Activated naive CD8-positive, alpha-beta T cell treated with anti-CD3 and anti-CD28 coated beads, Interleukin-2, amount 50 U/mL, for 24 hours (primary cell): ENCODE measurements at regions not wholly inside any gene's neighbourhood (a gene's known extent, or its start where the extent isn't known, plus 50 kb on each side); places are given as distances from the start of the nearest gene placed in this dataset.

Source experiments
- ATAC-seq: fragments of 150-1000 bp; cut with Tn5 transposase; one replicate; pipeline ENCODE4 v1.10.0; 2021
- DNase-seq: peaks from one replicate; pipeline ENCODE4 v3.0.0; 2021
- H3K27ac Mint-ChIP-seq: one replicate; pipeline ENCODE4 v1.8.0; 2021; ENCODE audit warnings: mild to moderate bottlenecking, mixed read lengths
- H3K27me3 Mint-ChIP-seq: one replicate; pipeline ENCODE4 v1.8.0; 2021; ENCODE audit warnings: mixed read lengths
- H3K36me3 Mint-ChIP-seq: one replicate; pipeline ENCODE4 v1.8.0; 2021; ENCODE audit warnings: low read depth, mixed read lengths
- H3K4me1 Mint-ChIP-seq: one replicate; pipeline ENCODE4 v1.8.0; 2021; ENCODE audit warnings: mixed read lengths
- H3K4me3 Mint-ChIP-seq: one replicate; pipeline ENCODE4 v1.8.0; 2021; ENCODE audit warnings: mild to moderate bottlenecking, moderate library complexity, mixed read lengths
- H3K9me3 Mint-ChIP-seq: one replicate; pipeline ENCODE4 v1.8.0; 2021; ENCODE audit warnings: mixed read lengths

DNA sequence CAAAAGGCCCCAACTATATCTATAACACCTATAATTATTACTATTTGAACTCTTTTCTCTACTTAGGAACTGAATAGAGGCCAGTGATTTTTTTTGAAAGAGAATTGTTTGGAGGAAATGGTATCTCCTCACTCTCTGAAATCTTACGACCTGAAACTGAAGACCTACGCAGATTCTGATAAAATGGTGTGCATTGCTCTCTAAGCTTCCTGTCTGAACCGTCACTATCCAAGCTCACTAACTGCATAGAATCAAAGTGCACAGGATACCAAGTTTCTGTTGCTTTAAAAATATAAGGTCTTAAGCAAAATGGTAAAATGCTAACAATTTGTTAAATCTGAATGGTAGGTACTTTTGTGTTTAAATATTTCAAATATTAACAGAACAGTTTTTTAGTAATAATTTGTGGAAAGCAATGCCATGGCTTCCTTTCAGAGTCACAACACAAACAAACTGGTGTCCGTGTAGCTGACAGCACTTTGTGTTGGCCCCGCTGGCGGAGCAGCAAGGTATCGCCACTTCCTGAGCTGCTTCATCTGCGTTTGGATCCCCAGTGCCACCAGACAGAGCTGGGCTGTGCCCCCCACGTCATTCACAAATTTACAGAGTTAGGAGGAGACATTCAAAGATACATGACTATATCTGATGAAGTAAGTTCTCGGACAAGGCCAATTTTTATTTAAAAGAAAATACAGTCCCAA, 313.9 kb downstream of the FBXW7 start:
- Mint-ChIP-seq H3K9me3 (no peaks in the 10 kb centered on the region), H3K27ac (no peak overlapping the region), H3K36me3 (no peaks in the 10 kb centered on the region), H3K4me1 (peaks cover 7% of the 10 kb centered on the region), H3K27me3 (no peaks in the 10 kb centered on the region), H3K4me3 (no peak overlapping the region)
- ATAC-seq (no peak), DNase-seq (no peak)

DNA sequence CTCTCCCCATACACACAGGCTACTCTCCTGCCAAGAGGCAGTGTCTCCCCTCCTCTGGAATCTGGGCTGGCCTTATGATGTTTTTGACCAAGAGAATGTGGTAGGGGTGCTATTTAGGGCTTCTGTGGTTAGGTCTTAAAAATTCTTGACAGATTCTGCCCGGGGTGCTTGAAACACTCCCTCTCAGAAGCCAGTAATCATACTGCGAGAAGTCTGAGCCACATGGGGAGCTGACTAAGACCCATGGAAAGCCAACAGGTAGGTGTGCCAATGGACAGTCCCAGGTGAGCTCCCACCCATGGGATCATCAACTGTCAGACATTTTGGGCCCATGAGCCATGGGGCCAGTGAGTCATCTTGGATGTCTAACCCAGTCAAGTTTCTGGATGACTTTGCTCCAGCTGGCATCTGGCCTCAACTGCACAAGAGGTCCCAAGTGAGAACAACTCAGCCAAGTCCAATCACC, 315.7 kb downstream of the FBXW7 start:
- H3K4me3 Mint-ChIP-seq: no peak overlapping the region
- H3K4me1 Mint-ChIP-seq: peaks cover 7% of the 10 kb centered on the region
- DNase-seq (peak; percentile 19), ATAC-seq (peak; percentile 73)
- H3K36me3 Mint-ChIP-seq: no peaks in the 10 kb centered on the region
- H3K9me3 Mint-ChIP-seq: peaks cover 3% of the 10 kb centered on the region
- no peak overlapping the region for H3K27ac Mint-ChIP-seq
- no peaks in the 10 kb centered on the region for H3K27me3 Mint-ChIP-seq

DNA sequence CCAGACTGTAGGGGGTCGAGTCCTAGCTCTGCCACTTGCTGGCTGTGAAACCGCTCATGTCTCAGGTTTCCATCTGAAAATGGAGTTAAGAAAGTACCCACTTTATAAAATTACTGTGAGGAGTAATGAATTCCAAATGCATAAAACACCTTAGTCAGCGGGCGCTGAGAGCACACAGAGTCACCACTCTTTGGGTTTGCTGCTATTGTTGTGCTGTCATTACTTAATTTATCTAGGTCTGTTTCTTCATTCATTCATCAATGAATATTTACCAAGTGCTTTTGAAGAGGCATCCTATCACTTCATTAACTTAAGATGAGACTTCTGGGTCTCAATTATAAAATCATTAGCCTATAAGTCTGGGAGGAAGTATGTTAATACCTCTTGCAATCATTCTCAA, 317.3 kb downstream of the FBXW7 start:
- DNase-seq (no peak), ATAC-seq (no peak)
- peaks cover 7% of the 10 kb centered on the region for H3K4me1 Mint-ChIP-seq
- no peak overlapping the region for H3K27ac Mint-ChIP-seq
- H3K27me3 Mint-ChIP-seq: no peaks in the 10 kb centered on the region
- no peaks in the 10 kb centered on the region for H3K36me3 Mint-ChIP-seq
- no peak overlapping the region for H3K4me3 Mint-ChIP-seq
- peaks cover 16% of the 10 kb centered on the region for H3K9me3 Mint-ChIP-seq

DNA sequence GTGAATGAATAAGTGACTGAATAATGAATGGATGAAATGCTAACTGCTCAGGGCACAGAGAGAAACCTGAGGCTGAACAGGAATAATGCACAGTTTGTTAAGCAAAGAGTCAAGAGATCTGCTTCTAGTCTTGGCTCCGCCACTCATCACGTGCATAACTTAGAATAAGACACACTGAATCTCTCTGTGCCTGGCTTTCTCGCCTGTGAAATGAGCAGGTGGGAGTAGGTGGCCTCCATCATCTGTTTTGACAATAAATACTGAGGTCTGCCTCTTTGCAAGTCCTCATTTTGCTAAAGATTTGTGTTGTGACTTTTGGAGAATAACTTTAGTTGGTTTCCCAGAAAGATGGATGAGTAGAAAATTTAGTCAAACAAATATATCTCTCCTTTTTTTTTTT, 318.0 kb downstream of the FBXW7 start:
- Mint-ChIP-seq H3K4me3 (no peak overlapping the region), H3K9me3 (peaks cover 22% of the 10 kb centered on the region), H3K27me3 (no peaks in the 10 kb centered on the region), H3K4me1 (peaks cover 7% of the 10 kb centered on the region), H3K36me3 (peaks cover 1% of the 10 kb centered on the region), H3K27ac (no peak overlapping the region)
- no peak for DNase-seq
- ATAC-seq: no peak

DNA sequence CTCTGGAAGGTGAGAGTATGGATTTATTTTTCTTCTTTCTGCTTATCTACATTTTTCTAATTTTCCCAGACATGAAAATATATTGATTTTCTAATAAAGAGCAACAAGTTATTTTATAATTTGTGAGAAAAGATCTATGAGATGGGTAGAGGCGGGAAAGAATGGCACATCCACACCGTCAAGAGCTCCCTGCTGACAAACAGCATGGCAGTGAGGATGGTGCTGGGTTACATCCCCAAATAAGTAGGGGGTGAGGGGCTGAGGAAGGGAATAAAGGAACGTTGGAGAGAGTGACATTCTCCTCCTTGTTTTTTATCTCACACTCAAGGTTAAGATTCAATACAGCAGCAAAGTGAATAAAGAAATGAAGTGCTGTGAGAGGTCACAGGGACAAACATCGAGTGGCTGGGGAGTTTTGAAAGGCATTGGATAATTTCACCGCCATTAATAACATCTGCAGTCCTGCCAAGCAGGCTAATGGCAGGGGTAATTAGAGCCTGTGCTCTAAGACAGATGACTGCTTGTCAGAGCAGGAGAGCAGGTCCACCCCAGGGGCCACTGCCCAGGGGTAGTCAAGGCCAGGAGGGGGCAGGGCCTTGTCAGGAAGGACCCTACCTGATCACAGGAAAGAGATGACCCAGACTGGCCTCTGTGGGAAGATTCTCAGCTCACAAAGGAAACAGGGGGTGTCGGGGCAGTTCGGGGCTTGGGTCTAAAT, 323.8 kb downstream of the FBXW7 start:
- Mint-ChIP-seq H3K4me1 (no peaks in the 10 kb centered on the region), H3K4me3 (no peak overlapping the region), H3K27me3 (no peaks in the 10 kb centered on the region), H3K27ac (no peak overlapping the region), H3K9me3 (peaks cover 22% of the 10 kb centered on the region), H3K36me3 (peaks cover 1% of the 10 kb centered on the region)
- DNase-seq (no peak), ATAC-seq (no peak)

DNA sequence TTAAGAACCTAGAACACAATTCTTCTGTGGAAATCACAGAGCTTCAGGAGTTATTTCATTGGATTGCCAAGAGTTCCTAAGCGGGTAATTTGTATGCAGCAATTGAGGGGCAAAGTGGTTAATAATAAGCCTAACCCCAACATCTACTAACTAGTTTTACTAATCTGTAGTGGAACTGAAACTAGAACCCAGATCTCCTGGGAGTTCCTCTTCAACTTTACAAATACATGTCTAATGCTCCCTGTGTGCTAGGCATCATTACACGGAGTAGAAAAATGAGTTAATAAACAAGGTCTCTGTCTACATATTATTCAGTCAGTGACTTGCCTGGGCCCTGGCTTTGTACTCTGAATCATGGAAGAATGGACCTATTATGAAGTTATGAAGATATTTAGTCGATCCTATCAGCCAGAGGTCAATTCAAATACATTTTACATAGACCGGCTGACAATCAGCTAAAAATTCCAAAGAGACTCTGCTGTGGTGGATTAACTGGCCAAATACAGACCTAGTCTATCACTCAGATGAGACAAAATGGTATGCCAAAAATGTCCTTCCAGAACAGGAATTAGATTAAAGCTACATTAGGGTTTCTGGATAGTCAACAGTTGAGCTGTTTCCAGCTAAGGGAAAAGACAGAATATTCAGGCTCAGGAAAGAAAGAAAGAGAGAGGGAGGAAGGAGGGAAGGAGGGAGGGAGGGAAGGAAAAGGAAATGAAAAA, 326.0 kb downstream of the FBXW7 start:
- Mint-ChIP-seq H3K4me3 (no peak overlapping the region), H3K27me3 (no peaks in the 10 kb centered on the region), H3K27ac (no peak overlapping the region), H3K4me1 (no peaks in the 10 kb centered on the region), H3K9me3 (peaks cover 16% of the 10 kb centered on the region), H3K36me3 (peaks cover 1% of the 10 kb centered on the region)
- no peak for ATAC-seq
- no peak for DNase-seq

DNA sequence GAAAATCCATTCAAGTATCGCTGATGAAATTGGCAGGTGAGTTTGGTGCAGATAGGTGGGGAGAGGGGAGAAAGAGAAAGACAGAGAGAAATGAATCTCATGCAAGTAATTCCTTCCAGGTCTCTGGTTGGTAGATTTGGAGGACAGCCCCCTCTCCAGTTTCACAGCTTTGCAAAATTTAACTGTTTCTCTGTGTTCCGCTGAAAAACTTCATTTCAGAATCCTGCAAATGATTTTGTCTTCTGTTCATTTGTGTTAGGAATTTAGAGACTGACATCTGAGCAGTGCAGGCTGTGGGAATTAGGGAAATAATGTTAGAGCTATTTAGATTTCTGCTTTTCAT, 328.5 kb downstream of the FBXW7 start:
- DNase-seq (no peak), ATAC-seq (no peak)
- Mint-ChIP-seq H3K27ac (no peak overlapping the region), H3K4me1 (no peaks in the 10 kb centered on the region), H3K4me3 (no peak overlapping the region), H3K9me3 (no peaks in the 10 kb centered on the region), H3K27me3 (no peaks in the 10 kb centered on the region), H3K36me3 (no peaks in the 10 kb centered on the region)

DNA sequence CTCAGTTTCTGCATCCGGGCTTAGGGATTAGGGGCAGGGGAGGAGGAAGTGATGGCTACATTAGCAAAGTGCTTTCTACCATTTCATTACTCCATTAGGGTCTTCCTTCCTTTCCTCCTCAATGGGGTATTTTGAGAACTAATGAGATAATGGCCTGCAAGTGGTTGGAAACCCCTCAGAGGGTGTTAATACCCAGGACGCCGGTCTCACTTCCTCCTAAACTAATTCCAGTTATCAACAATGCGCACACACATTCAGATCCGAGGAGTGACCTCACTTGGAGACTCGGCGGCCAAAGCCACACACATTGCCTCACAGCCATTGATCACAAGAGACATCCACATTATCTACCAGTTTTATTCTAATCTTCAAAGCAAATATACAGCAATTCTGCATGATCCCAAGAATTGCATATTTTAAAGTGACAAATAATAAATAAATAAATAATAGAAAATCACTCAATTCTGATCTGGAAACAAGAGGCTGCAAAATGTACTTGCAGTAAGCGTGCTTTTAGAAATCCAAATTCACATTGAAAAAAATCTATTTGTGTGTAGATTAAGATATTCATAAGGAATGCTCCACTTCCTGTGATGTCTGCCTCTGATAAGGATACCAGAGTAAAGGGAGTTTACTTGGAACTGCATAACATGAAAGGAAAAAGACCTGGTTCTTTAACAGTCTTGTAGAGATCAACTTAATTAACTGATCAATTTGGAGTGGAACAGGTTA, 329.1 kb downstream of the FBXW7 start:
- Mint-ChIP-seq H3K36me3 (no peaks in the 10 kb centered on the region), H3K27ac (no peak overlapping the region), H3K27me3 (no peaks in the 10 kb centered on the region), H3K4me3 (no peak overlapping the region), H3K4me1 (no peaks in the 10 kb centered on the region), H3K9me3 (no peaks in the 10 kb centered on the region)
- ATAC-seq (no peak), DNase-seq (no peak)

DNA sequence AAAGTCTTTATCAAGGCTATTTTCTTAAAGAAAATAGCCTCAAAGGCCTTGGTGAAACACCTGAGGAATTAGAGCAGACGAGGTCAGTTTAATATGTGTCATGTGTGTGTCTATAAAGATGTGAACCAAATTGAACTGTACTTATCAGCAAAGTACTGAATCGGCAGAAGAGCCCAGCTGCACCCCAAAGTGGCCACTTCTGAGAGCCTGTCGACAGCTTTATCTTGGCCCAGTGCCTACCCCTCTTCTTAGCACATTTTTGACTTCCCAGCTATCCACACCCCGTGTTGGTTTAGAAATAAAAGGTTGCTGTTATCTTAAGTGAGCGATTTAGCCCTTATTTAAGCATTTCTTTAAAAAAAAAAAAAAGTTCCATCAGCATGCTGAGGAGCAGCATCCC, 329.7 kb downstream of the FBXW7 start:
- H3K9me3 Mint-ChIP-seq: no peaks in the 10 kb centered on the region
- no peak overlapping the region for H3K4me3 Mint-ChIP-seq
- H3K36me3 Mint-ChIP-seq: no peaks in the 10 kb centered on the region
- no peaks in the 10 kb centered on the region for H3K4me1 Mint-ChIP-seq
- no peak for ATAC-seq
- no peak for DNase-seq
- no peak overlapping the region for H3K27ac Mint-ChIP-seq
- H3K27me3 Mint-ChIP-seq: no peaks in the 10 kb centered on the region

DNA sequence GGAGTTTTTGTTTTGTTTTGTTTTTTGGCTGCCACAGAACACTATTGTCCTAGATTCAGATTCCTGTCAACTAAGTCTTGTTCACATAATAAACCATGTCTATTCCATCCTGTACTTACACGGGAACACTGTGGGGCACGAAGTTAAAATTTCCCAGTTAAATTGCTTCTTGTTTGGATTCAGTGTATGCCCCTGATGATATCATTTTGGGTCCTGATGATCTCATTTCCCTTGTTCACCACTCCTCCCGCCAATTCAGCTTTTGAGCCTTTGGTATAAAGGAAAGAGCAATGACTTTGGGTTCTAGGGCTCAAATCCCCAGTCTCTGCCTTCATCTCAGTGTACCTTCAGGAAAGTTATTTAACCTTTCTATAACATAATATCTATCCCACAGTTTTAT, 333.5 kb downstream of the FBXW7 start:
- Mint-ChIP-seq H3K4me1 (no peaks in the 10 kb centered on the region), H3K36me3 (no peaks in the 10 kb centered on the region), H3K27me3 (no peaks in the 10 kb centered on the region), H3K4me3 (no peak overlapping the region), H3K9me3 (no peaks in the 10 kb centered on the region), H3K27ac (no peak overlapping the region)
- ATAC-seq (no peak), DNase-seq (no peak)

DNA sequence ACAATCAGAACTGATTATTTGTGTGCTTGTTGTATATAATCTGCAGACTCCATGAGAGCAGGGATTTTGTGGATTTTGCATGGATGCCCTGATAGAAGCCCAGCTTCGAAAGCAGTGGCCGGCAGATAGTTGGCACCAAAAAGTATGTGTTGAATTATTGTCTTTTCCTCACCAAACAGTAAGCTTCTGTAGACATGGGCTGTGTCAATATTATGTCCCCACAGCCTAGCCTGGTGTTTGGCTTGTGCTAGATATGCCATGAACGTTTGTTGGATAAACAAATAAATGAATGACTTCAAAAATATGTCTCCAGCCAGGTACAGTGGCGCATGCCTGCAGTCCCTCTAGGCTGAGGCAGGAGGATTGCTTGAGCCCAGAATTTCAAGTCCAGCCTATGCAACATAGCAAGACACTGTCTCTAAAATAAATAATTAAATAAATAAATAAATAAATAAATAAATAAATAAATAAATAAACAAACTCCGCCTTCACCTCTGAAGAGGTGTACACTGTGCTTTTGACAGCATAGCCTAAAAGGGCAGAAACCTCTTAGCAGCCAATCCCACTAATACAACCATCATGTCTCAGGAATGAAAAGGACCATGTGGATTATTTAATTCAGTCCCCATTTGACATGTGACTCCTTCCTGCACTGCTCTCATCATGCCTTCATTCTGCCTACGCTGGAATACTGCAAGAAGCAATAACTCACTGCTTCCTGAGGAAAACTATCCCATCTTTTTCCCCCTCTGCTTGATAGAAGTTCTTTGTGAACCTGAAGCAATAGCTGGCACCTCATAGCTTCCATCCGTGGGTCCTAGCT, 335.2 kb downstream of the FBXW7 start:
- ATAC-seq: no peak
- Mint-ChIP-seq H3K27ac (no peak overlapping the region), H3K9me3 (no peaks in the 10 kb centered on the region), H3K27me3 (no peaks in the 10 kb centered on the region), H3K36me3 (no peaks in the 10 kb centered on the region), H3K4me1 (no peaks in the 10 kb centered on the region), H3K4me3 (no peak overlapping the region)
- no peak for DNase-seq

DNA sequence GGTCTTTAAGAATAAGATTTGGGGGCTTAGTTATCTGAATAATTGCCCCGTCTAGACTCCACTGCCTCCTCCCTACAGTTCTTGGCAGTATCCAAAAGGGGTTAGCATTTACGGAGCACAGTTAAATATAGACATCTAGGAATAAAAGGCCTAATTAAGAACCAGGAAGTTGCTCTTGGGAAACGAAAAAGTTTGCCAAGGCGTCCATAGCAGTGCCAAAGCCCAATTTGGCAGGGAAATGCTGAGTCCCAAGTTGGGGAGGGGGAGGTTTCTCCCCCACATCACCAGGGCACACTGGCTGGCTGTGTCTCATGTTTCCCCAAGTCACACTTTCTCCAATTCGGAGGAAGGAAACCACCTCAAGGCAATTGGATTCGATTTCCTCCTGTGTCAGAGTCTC, 338.7 kb downstream of the FBXW7 start:
- Mint-ChIP-seq H3K9me3 (peaks cover 7% of the 10 kb centered on the region), H3K4me1 (no peaks in the 10 kb centered on the region), H3K36me3 (no peaks in the 10 kb centered on the region), H3K27me3 (no peaks in the 10 kb centered on the region), H3K4me3 (no peak overlapping the region), H3K27ac (no peak overlapping the region)
- no peak for ATAC-seq
- DNase-seq: no peak

DNA sequence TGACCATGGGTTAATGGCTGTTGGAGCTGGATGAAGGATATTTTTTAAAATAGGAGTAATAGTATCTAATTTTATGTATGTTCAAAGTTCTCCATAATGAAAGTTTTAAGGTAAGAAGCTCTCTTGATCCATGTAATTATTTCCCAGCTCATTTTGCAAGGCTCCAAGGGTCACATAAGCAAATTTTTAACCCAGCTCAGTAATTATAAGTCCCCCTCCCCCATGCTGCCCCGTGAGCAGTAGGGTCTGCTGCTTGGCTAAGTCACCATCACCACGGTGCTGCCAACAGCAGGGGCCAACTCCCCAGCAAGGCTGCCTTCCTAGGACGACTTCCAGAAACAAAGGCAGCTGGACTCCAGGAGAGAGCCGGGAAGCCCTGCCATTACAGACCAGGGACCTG, 340.0 kb downstream of the FBXW7 start:
- H3K36me3 Mint-ChIP-seq: no peaks in the 10 kb centered on the region
- H3K27me3 Mint-ChIP-seq: no peaks in the 10 kb centered on the region
- DNase-seq (no peak), ATAC-seq (no peak)
- no peak overlapping the region for H3K4me3 Mint-ChIP-seq
- H3K4me1 Mint-ChIP-seq: no peaks in the 10 kb centered on the region
- peaks cover 7% of the 10 kb centered on the region for H3K9me3 Mint-ChIP-seq
- H3K27ac Mint-ChIP-seq: no peak overlapping the region

DNA sequence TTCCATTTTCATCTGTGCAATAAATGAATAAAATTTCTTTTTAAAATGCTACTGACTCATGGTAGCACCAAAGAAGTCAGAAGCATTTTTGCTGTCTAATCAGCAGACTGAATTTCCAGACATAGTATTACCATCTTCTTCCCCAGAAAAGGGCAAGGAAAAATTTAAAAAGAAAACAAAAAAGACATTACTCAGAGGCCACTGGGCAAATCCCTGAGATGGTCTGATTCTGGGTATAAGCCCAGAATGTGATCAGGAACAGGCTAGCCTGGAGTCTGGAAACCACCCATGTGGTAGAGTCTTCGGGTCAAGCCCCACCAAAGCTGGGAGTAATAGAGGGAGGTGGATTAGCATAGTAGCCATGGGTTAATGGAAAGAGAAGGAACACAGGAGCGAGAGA, 342.8 kb downstream of the FBXW7 start:
- Mint-ChIP-seq H3K9me3 (peaks cover 7% of the 10 kb centered on the region), H3K27ac (no peak overlapping the region), H3K27me3 (no peaks in the 10 kb centered on the region), H3K4me3 (no peak overlapping the region), H3K4me1 (peaks cover 6% of the 10 kb centered on the region), H3K36me3 (no peaks in the 10 kb centered on the region)
- DNase-seq (no peak), ATAC-seq (no peak)
